ENCODE measurements at regions not wholly inside any gene's neighbourhood (a gene's known extent, or its start where the extent isn't known, plus 50 kb on each side); places are given as distances from the start of the nearest gene placed in this dataset.

DNA sequence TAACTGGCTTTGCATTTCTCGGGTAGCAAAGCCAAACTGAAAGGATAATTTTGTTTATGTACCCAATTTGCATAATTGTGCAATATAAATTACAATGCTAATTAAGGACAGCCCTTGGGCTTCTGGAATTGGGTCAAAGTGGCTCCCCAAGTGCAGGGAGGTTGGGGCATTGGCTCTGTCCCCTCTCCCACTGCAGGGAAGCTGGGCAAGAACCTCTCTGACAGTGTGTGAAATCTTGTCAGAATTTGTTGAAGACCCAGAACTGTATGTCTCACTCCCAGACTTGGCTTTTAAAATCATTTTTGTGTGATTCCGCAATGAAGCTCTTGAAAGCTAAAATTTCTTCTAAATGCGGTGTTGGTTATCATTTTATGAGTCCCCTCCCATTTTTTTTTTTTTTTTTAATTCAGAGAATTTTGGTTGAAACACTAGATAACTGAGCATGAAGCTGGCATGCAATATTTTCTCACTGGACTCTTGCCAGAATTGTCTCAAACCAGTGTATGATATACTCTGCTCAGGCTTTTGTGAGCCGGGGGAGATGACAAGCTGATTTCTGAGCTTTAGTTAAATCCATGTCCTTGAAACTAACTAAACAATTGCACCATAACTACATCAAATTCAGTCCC, 878.9 kb upstream of the CXADR start:
- no peaks in the 10 kb centered on the region for H3K36me3 ChIP-seq (ENCODE audit: control insufficient read depth, insufficient read depth, low read length)
- peak overlapping the region; percentile 16 for H3K27ac ChIP-seq (ENCODE audit: low read depth, low read length)
- H3K9ac ChIP-seq (ENCODE audit: low read depth, low read length) = no peak overlapping the region
- no peak overlapping the region for H3K4me3 ChIP-seq (ENCODE audit: low read depth, low read length)
- no peaks in the 10 kb centered on the region for H3K9me3 ChIP-seq (ENCODE audit: control insufficient read depth, insufficient read depth, low read length)
- H3K27me3 ChIP-seq (ENCODE audit: control insufficient read depth, insufficient read depth, low read length) = no peaks in the 10 kb centered on the region
- H3K4me1 ChIP-seq (ENCODE audit: control insufficient read depth, insufficient read depth, low read length) = peaks cover 26% of the 10 kb centered on the region

DNA sequence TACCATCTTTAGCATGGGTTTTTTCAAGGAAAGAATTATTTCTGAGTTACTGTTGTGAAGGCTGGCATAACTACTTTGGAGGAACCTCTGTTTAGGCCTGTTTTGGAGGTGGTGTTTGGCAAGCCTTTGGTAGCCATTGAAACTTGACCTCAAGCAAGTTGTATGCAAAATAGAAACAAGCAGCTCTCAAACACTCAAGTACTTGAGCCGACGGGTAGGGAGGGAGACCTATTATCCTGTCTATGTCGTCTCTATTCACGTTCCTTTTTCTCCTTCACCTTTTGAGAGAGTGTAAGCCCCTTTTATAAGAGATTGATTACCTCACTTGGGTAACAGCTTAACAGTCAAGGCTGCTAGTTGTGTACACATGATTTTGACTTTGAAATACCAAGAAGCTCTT, 878.3 kb upstream of the CXADR start:
- Histone ChIP-seq H3K4me1 (ENCODE audit: control insufficient read depth, insufficient read depth, low read length) (peaks cover 26% of the 10 kb centered on the region), H3K9me3 (ENCODE audit: control insufficient read depth, insufficient read depth, low read length) (no peaks in the 10 kb centered on the region), H3K27me3 (ENCODE audit: control insufficient read depth, insufficient read depth, low read length) (no peaks in the 10 kb centered on the region), H3K4me3 (ENCODE audit: low read depth, low read length) (no peak overlapping the region), H3K9ac (ENCODE audit: low read depth, low read length) (no peak overlapping the region), H3K36me3 (ENCODE audit: control insufficient read depth, insufficient read depth, low read length) (no peaks in the 10 kb centered on the region), H3K27ac (ENCODE audit: low read depth, low read length) (peak overlapping the region; percentile 16)

DNA sequence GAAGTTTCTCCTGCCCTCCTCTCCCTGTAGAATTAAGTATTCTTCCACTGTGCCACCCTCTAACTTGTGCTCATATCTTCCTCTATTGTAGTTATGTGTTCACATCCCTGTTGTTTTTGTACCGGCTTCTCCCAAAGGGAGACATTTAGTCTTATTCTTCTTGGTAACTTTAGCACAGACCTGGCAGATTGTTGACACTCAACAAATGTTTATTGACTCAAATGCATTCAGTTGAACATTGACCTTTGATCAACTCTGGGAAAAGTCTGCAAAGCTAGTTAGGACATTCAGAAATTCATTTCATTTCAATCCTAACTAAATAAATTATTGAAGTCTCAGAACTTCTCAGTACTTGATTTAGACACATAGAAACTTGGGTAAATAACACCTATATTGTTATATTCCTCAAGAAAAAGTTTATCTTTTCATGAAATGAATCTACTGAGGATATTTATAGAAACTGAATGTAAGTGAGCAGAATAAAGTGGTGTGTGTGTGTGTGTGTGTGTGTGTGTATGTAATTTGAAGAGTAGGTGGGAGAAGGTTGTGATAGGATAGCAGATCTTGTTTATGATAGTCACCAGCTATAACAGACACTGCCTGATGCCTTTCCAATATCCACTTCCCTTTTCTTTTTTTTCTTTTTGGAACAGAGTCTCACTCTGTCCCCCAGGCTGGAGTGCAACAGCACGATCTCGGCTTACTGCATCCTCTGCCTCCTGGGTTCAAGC, 872.4 kb upstream of the CXADR start:
- Histone ChIP-seq H3K27me3 (ENCODE audit: control insufficient read depth, insufficient read depth, low read length) (no peaks in the 10 kb centered on the region), H3K4me3 (ENCODE audit: low read depth, low read length) (no peak overlapping the region), H3K36me3 (ENCODE audit: control insufficient read depth, insufficient read depth, low read length) (no peaks in the 10 kb centered on the region), H3K4me1 (ENCODE audit: control insufficient read depth, insufficient read depth, low read length) (no peaks in the 10 kb centered on the region), H3K9ac (ENCODE audit: low read depth, low read length) (no peak overlapping the region), H3K27ac (ENCODE audit: low read depth, low read length) (no peak overlapping the region), H3K9me3 (ENCODE audit: control insufficient read depth, insufficient read depth, low read length) (no peaks in the 10 kb centered on the region)

DNA sequence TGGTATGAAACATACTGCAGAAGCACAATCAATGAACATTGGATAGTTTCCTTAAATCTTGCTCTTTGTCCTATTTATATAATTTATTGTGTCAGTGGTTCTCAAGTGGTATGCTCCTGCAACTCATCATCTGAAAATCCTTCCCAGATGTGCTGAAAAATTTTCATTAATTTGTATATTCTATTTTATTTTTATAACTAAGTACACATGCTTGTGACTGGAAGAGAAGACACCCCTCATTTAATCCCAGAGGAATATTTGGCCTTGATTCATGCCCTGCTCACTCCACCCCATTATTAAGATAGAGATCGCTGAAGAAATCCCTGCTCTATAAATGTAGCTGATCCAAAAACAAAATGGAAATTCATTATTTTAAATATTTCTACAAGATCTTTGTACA, 870.5 kb upstream of the CXADR start:
- H3K36me3 ChIP-seq (ENCODE audit: control insufficient read depth, insufficient read depth, low read length) = no peaks in the 10 kb centered on the region
- no peaks in the 10 kb centered on the region for H3K27me3 ChIP-seq (ENCODE audit: control insufficient read depth, insufficient read depth, low read length)
- no peak overlapping the region for H3K9ac ChIP-seq (ENCODE audit: low read depth, low read length)
- H3K4me1 ChIP-seq (ENCODE audit: control insufficient read depth, insufficient read depth, low read length) = no peaks in the 10 kb centered on the region
- no peaks in the 10 kb centered on the region for H3K9me3 ChIP-seq (ENCODE audit: control insufficient read depth, insufficient read depth, low read length)
- H3K27ac ChIP-seq (ENCODE audit: low read depth, low read length) = no peak overlapping the region
- no peak overlapping the region for H3K4me3 ChIP-seq (ENCODE audit: low read depth, low read length)

DNA sequence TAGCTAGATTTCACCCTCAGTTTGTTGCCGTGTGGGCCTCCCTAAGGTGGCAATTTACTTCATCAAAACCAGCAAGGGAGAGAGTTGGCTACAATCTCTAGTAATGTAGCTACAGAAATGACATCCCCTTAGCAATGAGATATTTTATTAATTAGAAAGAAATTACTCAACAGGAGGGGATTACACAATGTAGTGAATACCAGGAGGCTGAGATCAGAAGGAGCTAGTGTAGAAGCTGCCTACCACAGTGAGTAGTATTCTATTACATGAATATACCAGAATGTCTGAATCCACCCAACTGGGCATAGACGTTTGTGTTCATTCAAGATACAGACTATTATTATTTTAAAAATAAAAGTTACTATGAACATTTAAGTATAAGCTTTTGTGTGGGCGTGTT, 868.2 kb upstream of the CXADR start:
- Histone ChIP-seq H3K4me3 (ENCODE audit: low read depth, low read length) (no peak overlapping the region), H3K27ac (ENCODE audit: low read depth, low read length) (no peak overlapping the region), H3K4me1 (ENCODE audit: control insufficient read depth, insufficient read depth, low read length) (no peaks in the 10 kb centered on the region), H3K36me3 (ENCODE audit: control insufficient read depth, insufficient read depth, low read length) (no peaks in the 10 kb centered on the region), H3K27me3 (ENCODE audit: control insufficient read depth, insufficient read depth, low read length) (no peaks in the 10 kb centered on the region), H3K9me3 (ENCODE audit: control insufficient read depth, insufficient read depth, low read length) (no peaks in the 10 kb centered on the region), H3K9ac (ENCODE audit: low read depth, low read length) (no peak overlapping the region)

DNA sequence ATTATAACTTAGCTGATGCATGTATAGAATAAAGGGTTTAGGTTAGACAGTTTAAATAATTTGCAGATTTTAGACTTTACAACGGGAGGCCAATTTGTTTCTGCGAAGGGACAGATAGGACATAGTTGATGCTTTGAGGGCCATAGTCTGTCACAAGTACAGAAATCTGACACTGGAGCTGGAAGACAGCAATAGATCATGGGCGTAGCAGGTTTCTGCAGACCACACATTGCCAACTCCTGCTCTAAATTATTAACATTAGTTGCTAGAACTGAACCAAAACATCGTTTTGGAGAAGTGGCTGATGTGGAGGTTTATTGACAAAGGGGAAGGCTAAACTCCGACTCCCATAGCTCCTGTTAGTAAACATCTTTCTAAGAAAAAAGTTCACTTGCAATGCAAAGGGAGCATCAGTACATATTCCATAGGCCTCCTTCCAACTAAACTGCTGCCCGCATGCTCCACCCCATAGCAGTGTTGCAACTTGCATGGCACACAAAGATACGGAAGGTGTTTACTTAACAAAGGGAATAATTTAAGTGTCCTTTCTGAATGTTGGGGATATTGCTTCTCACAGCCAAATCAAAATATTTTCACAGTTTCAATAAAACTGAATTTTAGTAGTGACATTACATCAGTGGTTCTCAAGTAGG, 862.0 kb upstream of the CXADR start:
- no peaks in the 10 kb centered on the region for H3K9me3 ChIP-seq (ENCODE audit: control insufficient read depth, insufficient read depth, low read length)
- no peaks in the 10 kb centered on the region for H3K36me3 ChIP-seq (ENCODE audit: control insufficient read depth, insufficient read depth, low read length)
- H3K27me3 ChIP-seq (ENCODE audit: control insufficient read depth, insufficient read depth, low read length) = no peaks in the 10 kb centered on the region
- no peaks in the 10 kb centered on the region for H3K4me1 ChIP-seq (ENCODE audit: control insufficient read depth, insufficient read depth, low read length)
- H3K27ac ChIP-seq (ENCODE audit: low read depth, low read length) = no peak overlapping the region
- H3K9ac ChIP-seq (ENCODE audit: low read depth, low read length) = no peak overlapping the region
- H3K4me3 ChIP-seq (ENCODE audit: low read depth, low read length) = no peak overlapping the region

DNA sequence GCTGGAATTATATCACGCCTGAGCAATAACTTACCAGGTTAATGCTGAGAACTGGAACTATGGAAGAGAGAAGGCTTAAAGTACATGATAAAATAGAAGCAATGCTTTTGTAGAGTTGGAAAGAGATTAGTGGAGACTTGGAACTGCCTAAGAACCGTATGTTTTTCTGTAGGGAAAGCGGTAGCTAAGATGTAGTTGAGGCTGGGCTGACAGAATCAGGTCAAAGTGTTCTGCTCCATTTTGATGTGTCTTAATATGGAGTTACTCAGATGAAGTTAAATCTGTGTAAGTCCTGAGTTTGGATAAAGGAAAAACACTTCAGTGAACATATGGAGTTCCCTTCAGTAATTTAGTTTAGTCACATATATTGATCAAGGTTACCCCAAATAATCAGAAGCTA, 860.9 kb upstream of the CXADR start:
- H3K4me1 ChIP-seq (ENCODE audit: control insufficient read depth, insufficient read depth, low read length) = no peaks in the 10 kb centered on the region
- H3K9ac ChIP-seq (ENCODE audit: low read depth, low read length) = no peak overlapping the region
- no peak overlapping the region for H3K27ac ChIP-seq (ENCODE audit: low read depth, low read length)
- no peak overlapping the region for H3K4me3 ChIP-seq (ENCODE audit: low read depth, low read length)
- no peaks in the 10 kb centered on the region for H3K27me3 ChIP-seq (ENCODE audit: control insufficient read depth, insufficient read depth, low read length)
- no peaks in the 10 kb centered on the region for H3K9me3 ChIP-seq (ENCODE audit: control insufficient read depth, insufficient read depth, low read length)
- H3K36me3 ChIP-seq (ENCODE audit: control insufficient read depth, insufficient read depth, low read length) = no peaks in the 10 kb centered on the region

DNA sequence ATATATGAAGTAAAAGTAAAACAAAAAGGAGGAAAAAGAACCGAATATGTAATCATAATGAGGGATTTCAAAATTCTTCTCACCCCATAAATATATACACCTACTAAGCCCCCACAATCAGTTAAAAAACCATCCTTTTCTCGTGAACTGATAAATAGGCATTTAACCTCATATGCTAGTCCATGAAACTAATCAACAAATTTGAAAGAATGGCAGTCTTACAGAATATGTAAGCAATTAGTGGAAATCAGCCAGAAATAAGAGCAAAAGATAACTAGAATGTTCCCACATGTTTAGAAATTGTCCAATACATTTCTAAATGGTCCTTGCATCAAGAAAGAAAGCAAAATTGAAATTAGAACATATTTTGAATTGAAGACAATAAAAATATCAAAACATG, 849.4 kb upstream of the CXADR start:
- H3K27me3 ChIP-seq (ENCODE audit: control insufficient read depth, insufficient read depth, low read length) = no peaks in the 10 kb centered on the region

DNA sequence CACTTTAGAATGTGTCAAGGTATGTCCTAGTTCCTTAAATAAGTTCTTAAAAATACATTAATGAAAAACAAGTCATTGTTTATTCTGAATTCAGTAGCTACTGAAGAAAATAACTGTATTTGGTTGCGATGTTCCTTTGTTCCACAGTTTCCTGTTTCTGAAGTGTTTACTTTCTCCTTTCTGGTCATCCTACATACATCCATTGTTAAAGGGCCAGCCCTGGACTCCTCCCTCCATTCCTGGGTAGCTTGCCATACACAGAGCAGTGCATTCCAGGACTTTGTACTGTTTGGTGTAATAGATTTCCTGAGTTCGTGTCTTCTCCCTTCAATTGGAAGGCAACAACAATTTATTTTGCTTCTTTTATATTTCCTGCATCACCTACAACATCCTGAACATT, 845.4 kb upstream of the CXADR start:
- no peak overlapping the region for H3K9ac ChIP-seq (ENCODE audit: low read depth, low read length)
- no peaks in the 10 kb centered on the region for H3K27me3 ChIP-seq (ENCODE audit: control insufficient read depth, insufficient read depth, low read length)
- no peaks in the 10 kb centered on the region for H3K36me3 ChIP-seq (ENCODE audit: control insufficient read depth, insufficient read depth, low read length)
- H3K27ac ChIP-seq (ENCODE audit: low read depth, low read length) = no peak overlapping the region
- H3K4me1 ChIP-seq (ENCODE audit: control insufficient read depth, insufficient read depth, low read length) = no peaks in the 10 kb centered on the region
- no peak overlapping the region for H3K4me3 ChIP-seq (ENCODE audit: low read depth, low read length)
- H3K9me3 ChIP-seq (ENCODE audit: control insufficient read depth, insufficient read depth, low read length) = no peaks in the 10 kb centered on the region

More for the DNA sequence above, 849.4 kb upstream of the CXADR start:
- H3K4me1 ChIP-seq (ENCODE audit: control insufficient read depth, insufficient read depth, low read length) = no peaks in the 10 kb centered on the region
- no peak overlapping the region for H3K9ac ChIP-seq (ENCODE audit: low read depth, low read length)
- no peaks in the 10 kb centered on the region for H3K9me3 ChIP-seq (ENCODE audit: control insufficient read depth, insufficient read depth, low read length)
- no peaks in the 10 kb centered on the region for H3K36me3 ChIP-seq (ENCODE audit: control insufficient read depth, insufficient read depth, low read length)
- H3K4me3 ChIP-seq (ENCODE audit: low read depth, low read length) = no peak overlapping the region
- no peak overlapping the region for H3K27ac ChIP-seq (ENCODE audit: low read depth, low read length)

DNA sequence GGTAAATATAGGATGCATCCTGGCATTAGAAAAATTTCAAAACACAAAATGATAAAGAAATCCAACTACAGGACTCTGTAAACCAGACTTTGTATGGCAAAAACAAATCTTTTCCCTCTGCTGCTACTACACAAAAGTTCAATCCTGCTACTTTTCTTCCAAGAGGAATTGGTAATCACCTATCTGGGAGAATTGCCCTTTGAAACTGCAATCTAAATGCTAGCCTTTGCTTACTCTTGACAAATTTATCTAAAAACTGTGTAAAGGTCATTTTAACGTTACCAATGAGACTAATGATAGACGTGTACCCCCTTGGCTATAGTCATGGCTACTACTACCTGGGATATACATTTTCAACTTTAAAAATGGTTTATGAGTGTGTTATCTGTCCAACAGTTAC, 837.9 kb upstream of the CXADR start:
- H3K4me3 ChIP-seq (ENCODE audit: low read depth, low read length) = no peak overlapping the region
- no peaks in the 10 kb centered on the region for H3K9me3 ChIP-seq (ENCODE audit: control insufficient read depth, insufficient read depth, low read length)
- H3K27ac ChIP-seq (ENCODE audit: low read depth, low read length) = no peak overlapping the region
- no peaks in the 10 kb centered on the region for H3K4me1 ChIP-seq (ENCODE audit: control insufficient read depth, insufficient read depth, low read length)
- no peak overlapping the region for H3K9ac ChIP-seq (ENCODE audit: low read depth, low read length)
- no peaks in the 10 kb centered on the region for H3K27me3 ChIP-seq (ENCODE audit: control insufficient read depth, insufficient read depth, low read length)
- H3K36me3 ChIP-seq (ENCODE audit: control insufficient read depth, insufficient read depth, low read length) = no peaks in the 10 kb centered on the region

DNA sequence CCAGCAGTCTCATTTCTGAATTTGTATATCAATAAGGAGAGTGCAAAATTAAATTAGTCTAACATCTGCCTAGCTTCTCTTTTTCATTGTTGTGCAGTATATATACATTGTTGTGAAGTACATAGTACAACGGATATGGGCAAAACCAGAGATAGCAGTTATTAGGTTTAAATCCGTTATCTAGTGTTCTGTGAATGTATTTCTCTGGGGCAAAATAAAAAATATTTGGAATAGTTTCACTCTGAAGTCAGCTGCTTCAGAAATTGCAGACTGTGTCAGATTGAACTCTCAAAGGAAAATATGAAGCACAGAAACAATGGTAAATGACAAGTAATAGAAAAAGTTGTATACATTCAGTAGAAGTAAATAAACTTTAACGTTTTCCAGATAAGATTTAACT, 836.5 kb upstream of the CXADR start:
- no peaks in the 10 kb centered on the region for H3K27me3 ChIP-seq (ENCODE audit: control insufficient read depth, insufficient read depth, low read length)
- no peak overlapping the region for H3K27ac ChIP-seq (ENCODE audit: low read depth, low read length)
- H3K9ac ChIP-seq (ENCODE audit: low read depth, low read length) = no peak overlapping the region
- H3K9me3 ChIP-seq (ENCODE audit: control insufficient read depth, insufficient read depth, low read length) = no peaks in the 10 kb centered on the region
- H3K4me3 ChIP-seq (ENCODE audit: low read depth, low read length) = no peak overlapping the region
- no peaks in the 10 kb centered on the region for H3K4me1 ChIP-seq (ENCODE audit: control insufficient read depth, insufficient read depth, low read length)
- H3K36me3 ChIP-seq (ENCODE audit: control insufficient read depth, insufficient read depth, low read length) = no peaks in the 10 kb centered on the region
